NCI-H1694 (cell line): ENCODE measurements at regions not wholly inside any gene's neighbourhood (a gene's known extent, or its start where the extent isn't known, plus 50 kb on each side); places are given as distances from the start of the nearest gene placed in this dataset.
"Not testable (repeated sequence)": the region's sequence is repeated elsewhere in the genome, so short reads cannot be mapped to it uniquely, and the experiment has no call there.

Source experiments
- DNase-seq: peaks from one replicate; lab custom pipeline; 2025; lab: John Stamatoyannopoulos, UW

GRCh38 chr1:25171013-25171412, 61.3 kb downstream of the SYF2 start:
- DNase-seq, result not testable (repeated sequence)

DNA sequence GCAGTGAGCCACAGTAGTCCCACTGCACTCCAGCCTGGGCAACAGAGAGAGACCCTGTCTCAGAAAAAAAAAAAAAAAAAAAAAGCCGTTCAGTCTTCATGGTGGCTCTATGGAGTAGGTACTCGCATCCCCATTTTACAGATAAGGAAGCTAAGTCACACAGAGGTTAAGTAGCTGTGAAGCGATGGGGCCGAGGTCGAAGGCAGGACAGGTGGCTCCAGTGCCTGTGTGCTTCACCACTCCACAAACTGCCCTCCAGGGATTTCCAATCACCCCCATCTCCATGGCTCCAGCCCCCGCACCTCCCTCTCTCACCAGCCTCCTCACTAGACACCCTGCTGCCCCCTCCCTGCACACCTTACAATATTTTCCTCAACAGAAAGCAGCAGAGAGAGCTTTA, 61.9 kb downstream of the SYF2 start:
- DNase-seq, result no peak

DNA sequence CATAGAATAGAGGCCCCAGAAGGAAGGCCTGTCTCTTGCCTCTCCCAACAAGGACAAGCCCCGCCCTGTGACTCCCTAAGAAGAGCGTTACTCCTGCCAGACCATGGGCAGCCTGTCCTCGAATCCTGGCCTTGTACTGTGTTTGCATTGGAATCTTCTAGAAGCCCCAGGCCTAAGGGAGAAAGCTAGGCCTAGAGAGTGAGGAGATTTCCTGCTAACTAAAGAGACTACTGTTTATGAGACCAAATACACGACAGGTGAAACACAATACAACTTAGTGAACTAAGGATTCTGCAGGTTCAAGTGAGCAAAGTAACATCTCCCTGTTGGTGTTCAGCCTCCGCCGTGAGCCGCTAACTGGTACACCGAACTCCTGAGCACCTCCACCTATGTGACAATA, 62.7 kb downstream of the SYF2 start:
- DNase-seq, result no peak

- no peak for DNase-seq
Measured at GRCh38 chr1:25169168-25169567, 63.1 kb downstream of the SYF2 start.

GRCh38 chr1:25168193-25169071, 63.9 kb downstream of the SYF2 start:
- no peak for DNase-seq

GRCh38 chr1:25167269-25168192, 64.8 kb downstream of the SYF2 start:
- no peak for DNase-seq

GRCh38 chr1:25166847-25167246, 65.5 kb downstream of the SYF2 start:
- no peak for DNase-seq

DNA sequence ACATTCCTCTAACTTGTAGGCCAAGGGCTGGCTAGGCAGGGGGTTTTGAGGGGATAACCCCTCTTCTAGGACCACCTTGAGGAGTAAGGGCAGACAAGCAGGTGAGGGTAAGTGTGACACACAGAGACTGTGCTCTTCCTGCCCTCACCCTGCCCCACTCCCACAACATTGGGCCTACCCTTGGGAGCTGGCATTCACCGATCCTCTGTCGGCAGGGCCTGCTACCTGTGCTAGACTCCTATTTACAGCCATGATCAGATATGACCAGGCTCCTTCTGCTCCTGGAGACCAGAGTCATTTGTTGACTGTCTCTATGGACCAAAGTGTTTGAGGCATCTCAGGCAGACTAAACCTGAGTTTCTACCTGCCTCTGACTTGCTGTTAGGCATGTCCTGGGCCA, 68.3 kb downstream of the SYF2 start:
- DNase-seq, result no peak

- DNase-seq, result no peak
Measured at GRCh38 chr1:25161981-25162380, 70.3 kb downstream of the SYF2 start.

DNA sequence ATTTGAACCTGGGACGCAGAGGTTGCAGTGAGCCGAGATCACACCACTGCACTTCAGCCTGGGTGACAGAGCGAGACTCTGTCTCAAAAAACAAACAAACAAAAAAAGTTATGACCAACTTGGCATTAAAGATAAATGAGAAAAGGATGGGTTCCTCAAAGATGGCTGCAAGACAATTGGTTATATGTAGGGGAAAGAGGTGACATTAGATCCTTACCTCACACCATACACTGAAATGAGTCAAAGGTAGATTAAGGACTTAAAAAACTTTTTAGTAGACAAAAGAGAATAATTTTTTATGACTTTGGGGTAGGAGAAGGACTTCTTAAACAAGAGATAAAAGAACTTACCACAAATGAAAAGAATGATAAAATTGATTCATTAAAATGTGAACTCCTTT, 74.5 kb downstream of the SYF2 start:
- DNase-seq, result no peak

DNA sequence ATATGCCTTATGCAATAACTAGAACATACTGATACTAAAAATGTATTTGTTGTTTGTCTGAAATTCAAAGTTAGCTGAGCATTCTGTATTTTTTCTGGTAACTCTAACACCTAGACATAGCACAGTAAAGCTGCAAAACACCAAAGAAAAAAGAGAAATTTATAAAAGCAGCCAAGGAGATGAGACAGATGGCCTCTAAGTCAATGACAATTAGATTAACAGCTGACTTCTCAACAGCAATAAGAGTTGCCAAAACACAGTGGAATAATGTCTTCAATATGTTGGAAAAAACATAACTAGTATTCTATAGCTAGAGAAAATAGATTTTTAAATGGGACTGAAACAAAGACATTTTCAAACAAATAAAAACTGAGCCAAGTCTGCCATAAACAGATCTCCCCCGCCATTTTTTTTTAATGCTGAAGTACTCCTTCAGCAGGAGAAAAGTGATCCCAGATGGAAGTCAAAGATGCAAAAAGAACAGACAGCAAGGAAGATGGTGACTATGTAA, 81.3 kb downstream of the SYF2 start:
- DNase-seq, result no peak

GRCh38 chr1:25148673-25149300, 83.5 kb downstream of the SYF2 start:
- DNase-seq, result no peak

GRCh38 chr1:25146451-25146855, 85.8 kb downstream of the SYF2 start:
- no peak for DNase-seq

GRCh38 chr1:25145775-25146393, 86.4 kb downstream of the SYF2 start:
- no peak for DNase-seq

DNA sequence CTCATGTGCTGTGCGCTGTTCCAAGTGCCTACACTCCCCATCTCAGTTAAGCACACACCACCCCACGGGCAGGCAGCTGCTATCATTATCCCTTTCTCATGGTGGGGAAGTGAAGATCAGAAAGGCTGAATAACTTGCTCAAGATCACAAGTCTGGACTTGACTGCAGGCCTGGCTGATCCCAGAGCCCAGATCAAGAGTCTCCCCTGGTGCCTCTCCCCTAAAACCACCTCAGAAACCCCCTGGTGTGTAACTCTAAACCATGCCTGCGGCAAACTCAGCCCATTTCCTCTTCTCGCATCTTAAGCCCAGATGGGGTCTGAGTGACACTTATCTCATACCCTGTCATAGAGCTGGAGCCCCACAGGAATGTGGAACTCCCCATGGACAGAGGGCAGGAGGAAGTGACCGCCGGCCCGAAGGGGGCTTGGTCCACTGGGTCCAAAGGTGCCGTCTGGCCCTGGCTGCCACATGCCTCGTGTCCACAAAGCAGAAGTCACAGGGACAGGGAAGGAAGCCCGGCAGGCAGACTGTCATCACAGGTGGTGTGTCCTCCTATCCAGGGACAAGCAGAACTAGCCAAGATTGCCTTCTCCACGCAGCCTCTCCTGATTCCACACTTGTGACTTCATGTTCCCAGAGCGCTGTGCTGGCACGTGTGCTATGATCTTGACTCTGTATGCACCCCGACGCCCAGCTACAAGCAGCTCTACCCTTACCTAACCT, 92.1 kb downstream of the SYF2 start:
- DNase-seq, result no peak

DNA sequence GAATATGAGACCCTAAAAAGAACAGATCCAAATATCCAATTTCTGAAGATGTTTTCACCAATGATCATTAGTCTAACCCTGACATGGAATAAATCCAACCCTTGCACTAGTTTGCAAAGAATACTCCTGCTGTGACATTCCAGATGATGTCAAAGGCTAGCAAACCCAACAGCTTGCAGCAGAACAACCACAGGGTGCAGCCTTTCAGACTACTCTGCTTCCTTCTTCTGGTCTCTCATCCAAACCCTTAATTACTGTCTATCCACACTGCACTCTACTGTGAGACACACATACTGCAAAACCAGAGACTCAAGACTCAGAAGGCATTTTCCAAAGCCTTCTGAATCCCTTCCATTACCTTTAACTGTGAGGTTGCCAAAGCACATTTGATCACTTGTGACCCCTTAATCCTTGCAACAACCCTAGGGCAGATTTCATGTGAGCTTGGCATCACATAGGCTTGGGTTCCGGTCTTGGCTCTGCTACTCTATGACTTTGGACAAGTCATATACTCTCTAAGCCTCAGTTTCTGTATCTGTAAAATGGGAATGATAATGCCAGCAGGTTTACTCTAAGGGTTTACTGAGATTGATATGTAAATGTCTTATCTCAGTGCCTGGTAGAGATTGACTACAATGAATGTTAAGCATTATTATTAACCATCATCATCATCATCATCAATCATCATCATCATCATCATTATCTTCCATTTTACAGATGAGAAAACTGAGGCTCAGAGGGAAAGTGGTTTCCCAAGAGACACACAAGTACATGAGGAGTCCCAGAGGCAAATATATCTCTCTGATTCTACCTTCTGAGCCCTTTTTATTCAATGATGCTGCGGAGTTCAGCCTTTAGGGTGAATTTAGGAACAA, 94.5 kb downstream of the SYF2 start:
- no peak for DNase-seq

- no peak for DNase-seq
Measured at GRCh38 chr1:25137106-25137505, 95.2 kb downstream of the SYF2 start.

GRCh38 chr1:25135909-25136308, 96.4 kb downstream of the SYF2 start:
- DNase-seq, result peak; percentile 26

DNA sequence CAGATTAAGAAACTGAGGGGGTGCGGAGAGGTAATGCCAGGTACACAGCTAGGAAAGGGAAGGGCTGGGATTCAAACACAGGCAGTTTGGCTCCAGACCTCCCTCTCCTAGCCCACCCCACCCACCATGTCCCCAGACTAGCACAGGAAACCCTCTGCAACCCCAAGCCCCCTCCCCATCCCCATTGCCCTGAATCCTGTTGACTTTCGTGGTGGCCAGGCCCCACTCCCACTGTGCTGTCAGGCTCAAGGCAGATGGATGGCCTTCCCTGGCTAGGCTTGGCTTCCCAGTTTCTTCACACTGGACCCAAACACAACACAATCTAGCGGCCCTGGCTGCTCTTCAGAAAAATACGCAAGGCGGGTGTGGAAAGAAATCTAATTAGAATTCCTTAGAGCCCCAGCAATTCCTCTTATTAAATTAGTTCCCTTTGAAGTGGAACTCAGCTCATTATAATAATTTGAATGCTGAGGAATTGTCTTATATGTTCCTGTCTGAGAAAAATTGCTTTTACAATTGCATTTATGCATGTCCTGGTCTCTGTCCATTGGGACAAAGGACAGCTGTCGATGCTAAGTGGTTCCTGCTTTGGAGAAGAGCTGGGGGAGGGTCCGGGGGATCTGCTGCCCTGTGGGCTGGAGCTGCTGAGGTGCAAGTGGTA, 97.4 kb downstream of the SYF2 start:
- no peak for DNase-seq

DNA sequence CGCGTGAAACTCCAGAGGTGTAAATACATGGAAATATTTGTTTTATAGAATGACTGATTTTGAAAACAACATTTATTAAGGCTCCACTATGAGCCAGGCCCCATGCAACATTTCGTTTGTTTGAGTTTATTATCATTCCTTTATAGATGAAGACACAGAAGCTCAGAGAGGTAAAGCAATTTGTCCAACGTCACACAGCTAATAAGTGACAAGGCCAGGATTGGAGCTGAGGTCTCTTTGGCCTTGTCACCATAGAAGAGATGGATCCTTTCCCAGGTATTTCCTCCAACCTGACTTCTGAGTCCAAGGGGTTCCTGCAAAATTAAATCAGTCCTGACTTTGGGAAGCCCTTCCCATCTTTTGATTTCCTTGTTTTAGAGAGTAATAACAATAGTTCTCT, 98.0 kb downstream of the SYF2 start:
- DNase-seq, result no peak
